HCT116 (cell line): ENCODE measurements at regions not wholly inside any gene's neighbourhood (a gene's known extent, or its start where the extent isn't known, plus 50 kb on each side); places are given as distances from the start of the nearest gene placed in this dataset.

ENCODE experiments used
- ATAC-seq: fragments of 200-7000 bp; cut with Tn5 transposase; 2 replicates; pipeline ENCODE4 v1.9.1; 2020; ENCODE audit warnings: mild to moderate bottlenecking, moderate library complexity
- BruUV-seq: library from RNA; stranded (reverse); fragments of 400-500 nt; replicated peaks from 2 replicates; lab custom pipeline; 2021; lab: Mats Ljungman, UMichigan
- CTCF ChIA-PET: fragments of 300-600 bp; sonication (Branson Sonifier 250); formaldehyde crosslinking; loops from one replicate; lab custom pipeline; 2021; ENCODE audit warnings: antibody characterized with exemption; lab: Charles Lee
- POLR2A ChIA-PET: fragments of 300-600, 350-600 bp; sonication (Branson Sonifier 250); formaldehyde crosslinking; loops from one replicate; lab custom pipeline; 2021; ENCODE audit warnings: antibody characterized with exemption; lab: Charles Lee
- RAD21 ChIA-PET, 2 experiments: fragments of 300-600 bp; sonication (Branson Sonifier 250); formaldehyde crosslinking; loops; one replicate each; lab custom pipeline; 2023; ENCODE audit warnings: low total read pairs in 2 of 2; ENCODE audit not compliant: uncharacterized antibody in 2 of 2, unreplicated experiment in 2 of 2, low non-redundant PET in 1 of 2; lab: Charles Lee
- DNase-seq: peaks from one replicate; pipeline ENCODE4 v3.0.0-alpha.2; 2010; ENCODE audit warnings: low read depth, low spot score
- H2AFZ ChIP-seq: fragments of 200-600 bp; shearing (Covaris generic), sonication (generic); 2 replicates; pipeline ENCODE4 v1.6.1; 2017; ENCODE audit warnings: low read depth, mixed run types, mixed read lengths, antibody characterized with exemption, low read length; ENCODE audit not compliant: poor library complexity, severe bottlenecking
- H3K27ac ChIP-seq: 2 replicates; pipeline ENCODE4 v1.5.1; 2012; ENCODE audit warnings: low read depth, low read length
- H3K27me3 ChIP-seq: fragments of 200-600 bp; sonication (generic); 2 replicates; pipeline ENCODE4 v1.6.1; 2016; ENCODE audit warnings: mixed run types, low read length, mixed read lengths; ENCODE audit not compliant: insufficient read depth
- H3K36me3 ChIP-seq, 2 experiments: fragments of 200-500 bp in 1 of 2; fragments of 200-600 bp in 1 of 2; sonication (Bioruptor generic) in 1 of 2; sonication (generic) in 1 of 2; 2 replicates each; pipeline versions ENCODE4 v1.5.1 to v1.6.1; 2014 to 2016; ENCODE audit warnings: low read length in 2 of 2, inconsistent platforms in 1 of 2, mixed read lengths in 1 of 2, mixed run types in 1 of 2; ENCODE audit not compliant: insufficient read depth in 2 of 2, control insufficient read depth in 1 of 2
- H3K4me1 ChIP-seq, 2 experiments: fragments of 200-600 bp in 1 of 2; sonication (generic) in 1 of 2; 2 replicates each; pipeline versions ENCODE4 v1.5.1 to v1.6.1; 2012 to 2017; ENCODE audit warnings: low read length in 2 of 2, inconsistent platforms in 1 of 2, mild to moderate bottlenecking in 1 of 2, mixed read lengths in 1 of 2, mixed run types in 1 of 2, moderate library complexity in 1 of 2; ENCODE audit not compliant: insufficient read depth in 2 of 2, control insufficient read depth in 1 of 2
- H3K4me2 ChIP-seq: fragments of 200-600 bp; sonication (generic); 2 replicates; pipeline ENCODE4 v1.6.1; 2017; ENCODE audit warnings: mixed run types, low read length, mixed read lengths
- H3K4me3 ChIP-seq, 2 experiments: fragments of 200-600 bp in 1 of 2; sonication (generic) in 1 of 2; replicated peaks in 1 of 2; 2 replicates each; pipeline ENCODE4 v1.5.1; 2011 to 2016; ENCODE audit warnings: low read length in 2 of 2, control low read depth in 1 of 2, low read depth in 1 of 2, mild to moderate bottlenecking in 1 of 2, mixed read lengths in 1 of 2, mixed run types in 1 of 2
- H3K79me2 ChIP-seq: fragments of 200-600 bp; sonication (generic); 2 replicates; pipeline ENCODE4 v1.6.1; 2017; ENCODE audit warnings: mild to moderate bottlenecking, mixed run types, low read length, moderate library complexity, mixed read lengths; ENCODE audit not compliant: insufficient read depth
- H3K9ac ChIP-seq: fragments of 200-600 bp; sonication (generic); 2 replicates; pipeline ENCODE4 v1.6.1; 2016; ENCODE audit warnings: low read length, mixed read lengths
- H3K9me2 ChIP-seq: fragments of 200-600 bp; sonication (generic), shearing (Covaris generic); 2 replicates; pipeline ENCODE4 v1.6.1; 2017; ENCODE audit warnings: mixed run types, mild to moderate bottlenecking, moderate library complexity; ENCODE audit not compliant: insufficient read depth
- H3K9me3 ChIP-seq, 2 experiments: fragments of 200-500 bp in 1 of 2; fragments of 200-600 bp in 1 of 2; sonication (Bioruptor generic) in 1 of 2; sonication (generic) in 1 of 2; 2 replicates each; pipeline ENCODE4 v1.6.1; 2014 to 2017; ENCODE audit warnings: low read length in 2 of 2, mixed read lengths in 2 of 2, inconsistent platforms in 1 of 2, low read depth in 1 of 2, mild to moderate bottlenecking in 1 of 2, mixed run types in 1 of 2, moderate library complexity in 1 of 2; ENCODE audit not compliant: control insufficient read depth in 1 of 2, insufficient read depth in 1 of 2
- H4K20me1 ChIP-seq: fragments of 200-600 bp; sonication (generic), shearing (Covaris generic); 2 replicates; pipeline ENCODE4 v1.6.1; 2017; ENCODE audit warnings: mixed run types, mild to moderate bottlenecking, moderate library complexity; ENCODE audit not compliant: insufficient read depth
- CBX3 ChIP-seq: IDR thresholded peaks from 2 replicates; pipeline ENCODE4 v1.6.1; 2012; ENCODE audit warnings: low read depth
- EGR1 ChIP-seq: IDR thresholded peaks from 2 replicates; pipeline ENCODE4 v1.6.1; 2012; ENCODE audit warnings: low read depth
- ELF1 ChIP-seq: IDR thresholded peaks from 2 replicates; pipeline ENCODE4 v1.6.1; 2012; ENCODE audit warnings: low read depth, borderline replicate concordance
- EZH2phosphoT487 ChIP-seq: fragments of 200-600 bp; IDR thresholded peaks from 2 replicates; pipeline ENCODE4 v1.6.1; 2018; ENCODE audit warnings: antibody characterized with exemption, borderline replicate concordance
- FOSL1 ChIP-seq: IDR thresholded peaks from 2 replicates; pipeline ENCODE4 v1.6.1; 2012; ENCODE audit warnings: low read depth
- POLR2A ChIP-seq: IDR thresholded peaks from 2 replicates; pipeline ENCODE4 v1.7.0; 2011; ENCODE audit warnings: borderline replicate concordance; ENCODE audit not compliant: insufficient read depth, insufficient read length; ENCODE audit errors: extremely low read depth
- POLR2AphosphoS5 ChIP-seq: IDR thresholded peaks from 2 replicates; pipeline ENCODE4 v1.6.1; 2011; ENCODE audit warnings: mild to moderate bottlenecking, low read depth, low read length, moderate library complexity
- RAD21 ChIP-seq: IDR thresholded peaks from 2 replicates; pipeline ENCODE4 v1.6.1; 2012; ENCODE audit warnings: low read depth, mild to moderate bottlenecking
- SIN3A ChIP-seq: IDR thresholded peaks from 2 replicates; pipeline ENCODE4 v1.6.1; 2012; ENCODE audit warnings: low read depth
- YY1 ChIP-seq: IDR thresholded peaks from 2 replicates; pipeline ENCODE4 v1.6.1; 2011; ENCODE audit warnings: low read length, low read depth, moderate library complexity, mild to moderate bottlenecking; ENCODE audit not compliant: insufficient replicate concordance; ENCODE audit errors: extremely low read depth
- ZFX ChIP-seq: fragments of 450-650 bp; IDR thresholded peaks from 2 replicates; pipeline ENCODE4 v1.6.1; 2017
- ZNF274 ChIP-seq: fragments of 200-500 bp; sonication (Bioruptor generic); IDR thresholded peaks from 2 replicates; pipeline ENCODE4 v1.6.1; 2014; ENCODE audit warnings: mild to moderate bottlenecking, low read depth, low read length, inconsistent platforms
- intact Hi-C: fragments of 100-400 bp; cut with micrococcal nuclease; formaldehyde crosslinking; loops from 2 replicates; pipeline ENCODE4 v1.10.0; 2022
- TF ChIP-seq, protein P1 (sequence below): IDR thresholded peaks from 2 replicates; pipeline ENCODE4 v1.6.1; 2011; ENCODE audit warnings: mild to moderate bottlenecking, low read length, moderate library complexity; ENCODE audit not compliant: insufficient replicate concordance; ENCODE audit errors: extremely low read depth
- TF ChIP-seq, protein P2 (sequence below): IDR thresholded peaks from 2 replicates; pipeline ENCODE4 v1.6.1; 2012
- TF ChIP-seq, protein P3 (sequence below), 3 experiments: fragments of 200-600 bp in 1 of 3; sonication (generic) in 1 of 3; IDR thresholded peaks in 2 of 3; conservative IDR thresholded peaks in 1 of 3; 2 replicates each; pipeline ENCODE4 v1.5.1; 2012 to 2017; ENCODE audit warnings: low read depth in 2 of 3, low read length in 2 of 3, antibody characterized with exemption in 1 of 3, borderline replicate concordance in 1 of 3, control low read depth in 1 of 3, mild to moderate bottlenecking in 1 of 3, mixed read lengths in 1 of 3, mixed run types in 1 of 3, moderate library complexity in 1 of 3; ENCODE audit not compliant: insufficient read depth in 1 of 3

DNA sequence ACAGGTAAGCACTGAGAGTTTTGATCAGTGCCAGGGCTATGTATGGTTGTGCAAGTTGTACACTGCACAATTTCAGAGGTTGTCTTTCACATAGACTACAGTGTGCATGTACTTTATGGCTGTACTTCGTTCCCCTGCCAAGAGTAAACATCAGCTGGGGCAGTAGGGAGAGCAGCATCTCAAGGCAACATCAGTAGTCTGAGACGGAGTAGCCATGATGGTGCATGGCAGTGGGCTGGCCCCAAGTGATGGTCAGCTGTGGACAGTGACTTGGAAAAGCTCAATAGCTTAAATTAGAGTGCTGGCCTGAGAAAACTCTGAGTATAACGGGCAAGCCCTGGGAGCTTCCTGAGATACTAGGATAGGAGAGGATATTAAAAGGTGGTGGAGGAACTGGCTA is 165.5 kb downstream of the TFAP2B start (continued):
- TF ChIP-seq, protein P1, sequence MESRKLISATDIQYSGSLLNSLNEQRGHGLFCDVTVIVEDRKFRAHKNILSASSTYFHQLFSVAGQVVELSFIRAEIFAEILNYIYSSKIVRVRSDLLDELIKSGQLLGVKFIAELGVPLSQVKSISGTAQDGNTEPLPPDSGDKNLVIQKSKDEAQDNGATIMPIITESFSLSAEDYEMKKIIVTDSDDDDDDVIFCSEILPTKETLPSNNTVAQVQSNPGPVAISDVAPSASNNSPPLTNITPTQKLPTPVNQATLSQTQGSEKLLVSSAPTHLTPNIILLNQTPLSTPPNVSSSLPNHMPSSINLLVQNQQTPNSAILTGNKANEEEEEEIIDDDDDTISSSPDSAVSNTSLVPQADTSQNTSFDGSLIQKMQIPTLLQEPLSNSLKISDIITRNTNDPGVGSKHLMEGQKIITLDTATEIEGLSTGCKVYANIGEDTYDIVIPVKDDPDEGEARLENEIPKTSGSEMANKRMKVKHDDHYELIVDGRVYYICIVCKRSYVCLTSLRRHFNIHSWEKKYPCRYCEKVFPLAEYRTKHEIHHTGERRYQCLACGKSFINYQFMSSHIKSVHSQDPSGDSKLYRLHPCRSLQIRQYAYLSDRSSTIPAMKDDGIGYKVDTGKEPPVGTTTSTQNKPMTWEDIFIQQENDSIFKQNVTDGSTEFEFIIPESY: no peak
- TF ChIP-seq ELF1: no peak
- TF ChIP-seq, protein P2, sequence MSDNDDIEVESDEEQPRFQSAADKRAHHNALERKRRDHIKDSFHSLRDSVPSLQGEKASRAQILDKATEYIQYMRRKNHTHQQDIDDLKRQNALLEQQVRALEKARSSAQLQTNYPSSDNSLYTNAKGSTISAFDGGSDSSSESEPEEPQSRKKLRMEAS: no peak

DNA sequence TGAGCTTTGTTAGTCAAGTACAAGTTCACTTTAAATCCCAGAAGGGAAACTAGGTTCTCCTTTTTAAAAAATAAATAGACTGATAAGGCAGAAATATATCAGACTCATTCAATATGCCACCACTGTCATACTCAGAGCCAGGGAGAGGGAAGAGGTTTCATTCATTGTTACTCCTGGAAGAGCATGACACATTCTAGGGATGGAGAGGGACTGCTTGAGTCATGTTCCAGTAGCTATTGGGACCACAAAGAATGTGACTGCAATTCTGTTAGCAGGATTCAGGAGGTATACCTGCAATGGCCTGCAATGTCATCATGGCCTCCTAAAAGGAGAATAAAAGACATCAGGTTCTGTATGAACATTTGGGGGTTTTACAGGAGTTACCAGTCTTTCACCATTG is 167.6 kb downstream of the TFAP2B start:
- Histone ChIP-seq H3K9me2 (no peaks in the 10 kb centered on the region), H3K4me1 (no peaks in the 10 kb centered on the region), H3K36me3 (no peaks in the 10 kb centered on the region), H3K4me3 (no peak overlapping the region), H3K9ac (no peak overlapping the region), H3K9me3 (peaks cover 19 to 20% of the 10 kb centered on the region in 2 experiments; a peak in 2 of 4 replicates), H3K79me2 (no peaks in the 10 kb centered on the region), H3K27ac (no peak overlapping the region), H2AFZ (no peak overlapping the region), H3K4me2 (no peak overlapping the region), H4K20me1 (no peaks in the 10 kb centered on the region), H3K27me3 (no peaks in the 10 kb centered on the region)
- intact Hi-C loops: no loop called here
- CTCF ChIA-PET: no interaction called here
- TF ChIP-seq EZH2phosphoT487 (no peak), RAD21 (no peak), SIN3A (no peak), ZFX (no peak), ELF1 (no peak), ZNF274 (no peak), YY1 (no peak), FOSL1 (no peak), POLR2A (no peak), POLR2AphosphoS5 (no peak), CBX3 (no peak), EGR1 (no peak)
- TF ChIP-seq, protein P3, sequence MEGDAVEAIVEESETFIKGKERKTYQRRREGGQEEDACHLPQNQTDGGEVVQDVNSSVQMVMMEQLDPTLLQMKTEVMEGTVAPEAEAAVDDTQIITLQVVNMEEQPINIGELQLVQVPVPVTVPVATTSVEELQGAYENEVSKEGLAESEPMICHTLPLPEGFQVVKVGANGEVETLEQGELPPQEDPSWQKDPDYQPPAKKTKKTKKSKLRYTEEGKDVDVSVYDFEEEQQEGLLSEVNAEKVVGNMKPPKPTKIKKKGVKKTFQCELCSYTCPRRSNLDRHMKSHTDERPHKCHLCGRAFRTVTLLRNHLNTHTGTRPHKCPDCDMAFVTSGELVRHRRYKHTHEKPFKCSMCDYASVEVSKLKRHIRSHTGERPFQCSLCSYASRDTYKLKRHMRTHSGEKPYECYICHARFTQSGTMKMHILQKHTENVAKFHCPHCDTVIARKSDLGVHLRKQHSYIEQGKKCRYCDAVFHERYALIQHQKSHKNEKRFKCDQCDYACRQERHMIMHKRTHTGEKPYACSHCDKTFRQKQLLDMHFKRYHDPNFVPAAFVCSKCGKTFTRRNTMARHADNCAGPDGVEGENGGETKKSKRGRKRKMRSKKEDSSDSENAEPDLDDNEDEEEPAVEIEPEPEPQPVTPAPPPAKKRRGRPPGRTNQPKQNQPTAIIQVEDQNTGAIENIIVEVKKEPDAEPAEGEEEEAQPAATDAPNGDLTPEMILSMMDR (IDR thresholded peaks at IDR 0.05 in 2 of 3, conservative IDR thresholded peaks at IDR 0.05 in 1 of 3; ENCODE audit: borderline replicate concordance in 1 of 3, insufficient read depth in 1 of 3, low read depth in 2 of 3, low read length in 2 of 3): no peak
- TF ChIP-seq, protein P2: no peak
- RAD21 ChIA-PET: no interaction called here
- DNase-seq (no peak), ATAC-seq (no peak)
- BruUV-seq: no TSS peak
- POLR2A ChIA-PET: no interaction called here
